ENCODE measurements at regions not wholly inside any gene's neighbourhood (a gene's known extent, or its start where the extent isn't known, plus 50 kb on each side); places are given as distances from the start of the nearest gene placed in this dataset.
A peak's percentile ranks its signal among the peaks of the same experiment; 100 is the strongest.

DNA sequence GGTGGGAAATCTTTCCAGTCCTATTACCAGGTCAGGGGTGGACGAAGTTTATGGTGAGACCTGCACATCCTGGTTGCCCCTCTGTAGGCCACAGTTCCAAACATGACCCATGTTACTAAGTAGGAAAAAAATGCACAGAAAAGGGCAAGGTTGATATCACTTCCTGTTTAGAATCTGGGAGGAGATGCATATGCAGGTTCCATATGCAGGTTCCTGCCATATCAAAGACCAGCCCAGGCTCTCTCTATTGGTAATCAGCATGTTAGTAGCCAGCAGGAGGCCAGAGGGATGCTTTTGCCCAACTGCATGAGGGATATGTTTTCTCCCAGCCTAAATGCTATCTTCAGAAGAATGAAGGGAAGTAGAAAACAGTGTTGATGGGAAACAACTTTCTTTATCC lies 657.2 kb downstream of the ANKRD50 start:
- DNase-seq (ENCODE audit: low read depth) = no peak
- TF ChIP-seq, protein P1, sequence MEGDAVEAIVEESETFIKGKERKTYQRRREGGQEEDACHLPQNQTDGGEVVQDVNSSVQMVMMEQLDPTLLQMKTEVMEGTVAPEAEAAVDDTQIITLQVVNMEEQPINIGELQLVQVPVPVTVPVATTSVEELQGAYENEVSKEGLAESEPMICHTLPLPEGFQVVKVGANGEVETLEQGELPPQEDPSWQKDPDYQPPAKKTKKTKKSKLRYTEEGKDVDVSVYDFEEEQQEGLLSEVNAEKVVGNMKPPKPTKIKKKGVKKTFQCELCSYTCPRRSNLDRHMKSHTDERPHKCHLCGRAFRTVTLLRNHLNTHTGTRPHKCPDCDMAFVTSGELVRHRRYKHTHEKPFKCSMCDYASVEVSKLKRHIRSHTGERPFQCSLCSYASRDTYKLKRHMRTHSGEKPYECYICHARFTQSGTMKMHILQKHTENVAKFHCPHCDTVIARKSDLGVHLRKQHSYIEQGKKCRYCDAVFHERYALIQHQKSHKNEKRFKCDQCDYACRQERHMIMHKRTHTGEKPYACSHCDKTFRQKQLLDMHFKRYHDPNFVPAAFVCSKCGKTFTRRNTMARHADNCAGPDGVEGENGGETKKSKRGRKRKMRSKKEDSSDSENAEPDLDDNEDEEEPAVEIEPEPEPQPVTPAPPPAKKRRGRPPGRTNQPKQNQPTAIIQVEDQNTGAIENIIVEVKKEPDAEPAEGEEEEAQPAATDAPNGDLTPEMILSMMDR (conservative IDR thresholded peaks at IDR 0.05; ENCODE audit: low read length) = no peak
- no peak overlapping the region for H3K4me3 ChIP-seq (ENCODE audit: low read length)

DNA sequence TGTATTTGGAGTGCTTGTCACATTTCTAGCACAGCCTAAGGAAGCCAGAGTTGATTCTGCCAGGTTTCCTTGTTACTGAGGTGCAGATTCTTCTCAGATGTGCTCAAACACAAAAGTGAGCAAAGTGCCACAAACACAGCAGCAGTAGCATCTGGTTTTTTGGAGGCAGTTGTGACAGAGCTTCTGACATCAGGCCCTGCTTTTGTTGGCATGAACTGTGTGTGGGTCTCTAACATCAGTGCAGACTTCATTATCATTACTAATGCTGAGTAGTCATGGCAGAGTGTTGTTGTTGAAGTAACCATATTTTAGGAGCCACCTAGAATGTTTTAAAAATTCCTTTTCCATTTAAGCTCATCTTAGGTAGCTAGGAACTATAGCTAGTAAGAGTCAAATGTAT lies 656.6 kb downstream of the ANKRD50 start:
- peak; percentile 13 for DNase-seq (ENCODE audit: low read depth)
- TF ChIP-seq, protein P1 (conservative IDR thresholded peaks at IDR 0.05; ENCODE audit: low read length) = no peak
- H3K4me3 ChIP-seq (ENCODE audit: low read length) = no peak overlapping the region

DNA sequence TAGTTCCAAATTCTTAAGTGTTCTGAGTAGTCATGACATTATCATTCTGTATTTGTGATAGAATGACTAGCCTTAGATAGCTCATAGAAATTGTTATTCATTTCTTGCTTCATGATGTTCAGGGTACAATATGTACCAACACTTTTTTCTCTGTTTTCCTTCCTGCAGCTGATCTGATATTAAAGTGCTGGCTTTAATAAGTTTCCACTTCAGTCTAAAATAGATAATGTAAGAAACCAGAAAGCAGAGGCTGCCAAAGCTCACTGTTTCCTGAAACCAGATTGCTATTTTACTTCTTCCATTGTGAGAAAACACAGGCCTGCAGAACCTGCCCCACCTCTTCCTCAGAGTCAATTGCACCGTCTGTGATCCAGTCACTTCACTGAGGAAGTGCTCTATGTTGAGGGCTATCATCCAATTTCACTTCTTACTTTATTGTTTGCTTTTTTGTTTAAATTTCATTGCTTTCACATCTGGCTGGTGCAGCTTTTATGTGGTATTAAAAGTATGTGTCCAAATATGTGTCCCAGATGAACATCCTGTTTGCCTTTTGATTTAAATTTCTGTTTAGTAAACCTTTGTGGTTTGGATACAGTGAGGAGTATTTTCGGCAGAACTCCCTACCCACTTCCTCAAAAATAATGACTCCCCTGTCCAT lies 652.1 kb downstream of the ANKRD50 start:
- TF ChIP-seq, protein P1 (conservative IDR thresholded peaks at IDR 0.05; ENCODE audit: low read length) = no peak
- DNase-seq (ENCODE audit: low read depth) = peak; percentile 85
- H3K4me3 ChIP-seq (ENCODE audit: low read length) = no peak overlapping the region

DNA sequence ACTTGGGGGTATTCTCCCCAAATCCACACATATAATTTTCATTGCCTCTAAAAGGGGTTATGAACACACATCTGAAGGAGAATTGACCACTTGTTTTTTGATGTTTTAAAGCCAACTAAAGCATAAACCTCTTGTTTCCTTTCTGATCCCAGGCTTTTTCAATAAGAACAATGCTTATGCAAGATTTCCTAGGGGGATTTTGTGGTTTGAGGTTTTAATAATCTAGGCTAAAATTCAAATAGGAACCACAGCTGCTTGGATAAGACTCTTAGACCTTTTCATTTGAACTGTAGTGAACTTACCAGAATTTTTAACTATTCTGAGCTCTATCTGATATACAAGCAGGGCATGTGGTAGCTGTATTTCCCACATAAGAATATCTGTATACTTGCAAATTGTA lies 651.1 kb downstream of the ANKRD50 start:
- TF ChIP-seq, protein P1 (conservative IDR thresholded peaks at IDR 0.05; ENCODE audit: low read length) = no peak
- no peak overlapping the region for H3K4me3 ChIP-seq (ENCODE audit: low read length)
- peak; percentile 80 for DNase-seq (ENCODE audit: low read depth)

DNA sequence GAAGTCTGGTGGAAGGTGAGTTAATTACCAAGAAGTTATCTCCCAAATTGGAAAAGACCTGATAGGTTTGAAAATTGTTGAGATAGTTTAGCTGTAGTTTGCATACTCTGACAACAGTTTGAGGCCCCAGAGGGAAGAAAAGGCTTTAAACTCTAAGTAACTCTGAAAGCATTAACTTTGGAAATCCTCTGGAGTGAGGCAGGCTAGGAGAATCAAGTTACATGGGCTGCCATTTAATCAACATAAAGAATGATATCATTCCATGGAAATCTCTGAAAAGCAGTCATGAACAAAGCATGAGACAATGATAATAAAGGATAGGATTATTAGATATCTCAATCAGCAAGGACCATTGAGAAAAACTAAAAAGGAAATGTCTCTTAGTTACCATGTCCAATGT lies 647.1 kb downstream of the ANKRD50 start:
- DNase-seq (ENCODE audit: low read depth) = no peak
- no peak overlapping the region for H3K4me3 ChIP-seq (ENCODE audit: low read length)
- TF ChIP-seq, protein P1 (conservative IDR thresholded peaks at IDR 0.05; ENCODE audit: low read length) = no peak

DNA sequence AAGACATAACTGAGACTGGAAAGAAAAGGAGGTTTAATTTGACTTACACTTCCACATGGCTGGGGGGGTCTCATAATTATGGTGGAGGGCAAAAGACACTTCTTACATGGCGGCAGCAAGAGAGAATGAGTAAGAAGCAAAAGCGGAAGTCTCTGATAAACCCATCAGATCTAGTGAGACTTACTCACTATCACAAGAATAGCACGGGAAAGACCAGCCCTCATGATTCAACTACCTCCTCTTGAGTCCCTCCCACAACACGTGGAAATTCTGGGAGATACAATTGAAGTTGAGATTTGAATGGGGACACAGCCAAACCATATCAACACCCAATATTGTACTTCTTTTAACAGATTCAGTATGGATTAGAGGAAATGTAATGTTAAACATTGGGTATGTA lies 646.6 kb downstream of the ANKRD50 start:
- no peak overlapping the region for H3K4me3 ChIP-seq (ENCODE audit: low read length)
- TF ChIP-seq, protein P1 (conservative IDR thresholded peaks at IDR 0.05; ENCODE audit: low read length) = no peak
- DNase-seq (ENCODE audit: low read depth) = no peak

DNA sequence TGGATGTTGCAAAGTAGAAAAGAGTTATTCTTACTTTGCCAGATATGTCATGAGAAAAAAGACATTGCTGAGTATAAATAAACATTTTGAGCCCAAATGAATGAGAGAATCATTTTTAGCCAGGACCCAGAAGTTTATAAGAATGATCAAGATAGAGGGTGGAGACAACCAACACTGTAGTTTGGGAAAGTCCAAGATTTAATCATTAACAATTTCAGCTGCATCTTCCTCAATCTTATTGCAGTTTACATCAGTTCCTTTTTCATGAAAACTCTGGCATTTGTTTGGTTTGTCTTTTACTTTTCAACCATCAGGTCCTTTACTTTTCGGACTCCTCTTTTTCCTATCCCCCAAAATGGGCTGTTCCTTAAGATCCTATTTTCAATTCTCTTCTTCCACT lies 645.9 kb downstream of the ANKRD50 start:
- no peak overlapping the region for H3K4me3 ChIP-seq (ENCODE audit: low read length)
- no peak for DNase-seq (ENCODE audit: low read depth)
- TF ChIP-seq, protein P1 (conservative IDR thresholded peaks at IDR 0.05; ENCODE audit: low read length) = no peak
